Activated T-cell treated with anti-CD3 and anti-CD28 coated beads for 24 hours (primary cell): ENCODE measurements at regions not wholly inside any gene's neighbourhood (a gene's known extent, or its start where the extent isn't known, plus 50 kb on each side); places are given as distances from the start of the nearest gene placed in this dataset.
"Not testable (repeated sequence)": the region's sequence is repeated elsewhere in the genome, so short reads cannot be mapped to it uniquely, and the experiment has no call there.

Source experiments
- DNase-seq: peaks from one replicate; pipeline ENCODE4 v3.0.0-alpha.2; 2020; ENCODE audit warnings: low read depth

DNA sequence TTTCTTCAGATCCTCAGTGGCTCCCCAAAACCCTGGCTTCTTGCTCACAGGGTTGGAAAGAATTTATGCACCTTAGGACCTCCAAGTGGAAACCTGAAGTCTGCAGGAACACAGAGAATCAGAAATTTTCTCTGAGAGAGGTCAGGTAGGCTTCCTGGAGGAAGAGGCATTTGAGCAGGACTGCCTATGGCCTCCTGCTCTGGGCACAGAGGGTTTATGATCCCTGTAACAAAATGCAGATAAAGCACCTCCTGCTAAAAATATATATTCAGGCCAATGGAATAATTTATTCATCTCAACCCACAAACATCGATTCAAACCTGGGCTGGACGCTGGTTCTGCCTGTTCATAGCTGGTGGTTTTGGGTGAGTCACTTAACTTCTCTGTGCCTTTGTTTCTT, 68.1 kb upstream of the FGF3 start:
- no peak for DNase-seq

- no peak for DNase-seq
Measured at GRCh38 chr11:69887841-69888427, 68.7 kb upstream of the FGF3 start.

DNA sequence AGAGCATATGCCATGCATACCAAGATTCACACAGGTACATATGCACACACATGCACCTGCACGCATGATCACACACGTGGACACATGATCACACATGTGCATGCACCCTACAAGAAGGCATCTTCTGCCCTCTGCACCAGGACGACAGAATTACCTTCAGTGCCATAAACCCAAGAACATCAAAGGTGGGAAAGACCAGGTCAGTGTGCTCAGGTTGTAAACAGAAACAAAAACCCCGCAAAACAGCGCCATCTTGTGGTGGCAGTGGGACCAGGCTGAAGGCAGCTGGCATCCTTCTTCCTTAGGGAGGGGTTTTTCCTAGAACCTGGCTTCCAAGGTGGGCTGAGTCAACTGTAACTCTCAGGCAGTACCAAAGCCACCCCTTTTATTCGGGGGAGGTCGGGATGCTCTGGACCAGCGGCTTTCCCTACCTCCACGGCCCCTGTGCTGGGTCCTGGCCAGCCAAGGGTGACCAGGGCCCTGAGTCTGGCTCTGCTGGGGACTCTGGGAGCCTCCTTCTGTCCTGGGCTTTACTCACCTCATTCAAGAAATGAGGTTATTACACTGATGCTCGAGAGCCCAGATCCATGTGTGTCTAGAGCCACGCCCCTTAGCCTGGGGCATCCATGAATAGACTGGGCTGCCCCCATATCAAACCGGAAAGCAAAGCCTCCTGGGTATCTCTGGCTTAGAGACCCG, 69.4 kb upstream of the FGF3 start:
- peak; percentile 45 for DNase-seq

DNA sequence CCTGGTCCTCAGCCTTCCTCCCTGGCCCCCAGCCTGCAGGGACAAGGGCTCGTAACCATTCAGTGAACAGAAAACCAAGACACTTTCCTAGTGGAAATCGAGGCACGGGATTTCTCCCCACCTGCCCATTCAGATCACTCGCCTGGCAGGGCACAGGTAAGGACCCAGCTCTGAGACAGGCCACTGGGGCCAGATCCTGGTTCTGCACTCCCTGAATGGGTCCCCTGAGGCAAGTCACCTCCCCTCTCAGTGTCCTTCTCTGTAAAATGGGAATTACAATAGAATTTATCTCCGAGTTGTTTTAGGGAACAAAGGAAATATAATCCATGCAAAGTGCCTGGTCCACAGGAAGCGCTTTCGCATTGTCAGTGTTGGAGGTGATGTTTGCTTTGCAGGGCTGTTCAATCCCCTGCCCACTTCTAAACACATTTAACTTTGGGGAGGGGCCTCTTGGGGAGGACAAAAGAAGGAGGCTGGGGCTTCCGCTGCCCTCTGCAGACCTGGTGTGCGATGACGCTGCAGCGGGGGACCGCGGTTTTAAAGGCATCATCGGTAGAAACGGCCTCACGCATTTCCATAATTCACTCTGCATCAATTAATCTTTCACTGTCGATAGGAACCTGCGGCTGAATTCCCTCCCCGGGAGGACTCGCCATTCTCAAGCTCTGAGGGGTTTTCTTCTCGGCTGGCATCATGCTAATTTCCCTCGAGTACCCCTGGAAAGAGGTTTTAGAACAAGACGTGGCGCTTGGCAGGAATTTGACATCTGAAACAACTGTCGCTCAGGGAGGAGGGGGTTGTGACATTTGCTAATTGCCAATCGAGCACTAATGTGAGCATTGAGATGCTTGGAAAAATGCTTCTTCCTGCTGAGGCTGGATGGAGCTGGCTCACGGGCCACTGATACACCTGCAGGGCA, 70.4 kb upstream of the FGF3 start:
- DNase-seq: no peak

GRCh38 chr11:69890476-69890875, 71.3 kb upstream of the FGF3 start:
- DNase-seq: no peak

DNA sequence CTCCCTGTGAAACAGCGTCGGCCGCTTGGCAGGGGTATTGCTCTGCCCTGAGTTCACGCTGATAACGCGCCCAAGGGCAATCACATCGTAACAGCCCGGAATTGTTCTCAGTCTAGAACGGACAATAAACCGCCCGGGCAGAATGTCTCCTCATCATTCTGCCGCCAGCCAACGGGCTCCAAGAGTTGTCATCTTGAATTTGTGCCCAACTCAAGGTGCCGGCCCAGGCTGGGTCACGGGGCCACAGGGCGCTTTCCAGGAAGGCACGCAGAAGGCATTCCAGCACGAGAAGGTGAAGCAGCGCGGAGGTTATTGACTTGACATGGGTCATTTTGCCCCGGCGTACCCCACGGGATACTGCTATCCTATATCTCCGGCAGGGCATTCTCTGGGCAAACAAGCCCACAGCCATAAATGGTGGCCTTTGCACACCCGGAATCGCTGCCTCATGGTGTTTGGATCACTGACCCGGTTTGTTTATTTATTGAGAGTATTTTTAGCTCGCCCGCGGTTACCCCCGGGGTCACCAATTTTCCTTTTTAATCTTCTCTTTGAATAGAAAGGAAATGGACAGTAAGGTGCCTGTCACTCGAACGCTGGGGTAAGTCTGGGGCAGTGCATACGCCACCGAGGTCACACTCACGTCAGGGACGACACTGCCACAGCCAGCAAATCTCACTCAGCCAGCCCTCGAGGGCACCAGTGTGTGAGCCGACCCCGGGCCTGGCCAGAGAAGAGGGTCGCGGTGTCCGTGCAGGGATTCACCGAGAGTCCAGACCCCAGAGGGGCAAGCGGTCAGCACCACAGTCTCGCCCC, 72.4 kb upstream of the FGF3 start:
- no peak for DNase-seq

DNA sequence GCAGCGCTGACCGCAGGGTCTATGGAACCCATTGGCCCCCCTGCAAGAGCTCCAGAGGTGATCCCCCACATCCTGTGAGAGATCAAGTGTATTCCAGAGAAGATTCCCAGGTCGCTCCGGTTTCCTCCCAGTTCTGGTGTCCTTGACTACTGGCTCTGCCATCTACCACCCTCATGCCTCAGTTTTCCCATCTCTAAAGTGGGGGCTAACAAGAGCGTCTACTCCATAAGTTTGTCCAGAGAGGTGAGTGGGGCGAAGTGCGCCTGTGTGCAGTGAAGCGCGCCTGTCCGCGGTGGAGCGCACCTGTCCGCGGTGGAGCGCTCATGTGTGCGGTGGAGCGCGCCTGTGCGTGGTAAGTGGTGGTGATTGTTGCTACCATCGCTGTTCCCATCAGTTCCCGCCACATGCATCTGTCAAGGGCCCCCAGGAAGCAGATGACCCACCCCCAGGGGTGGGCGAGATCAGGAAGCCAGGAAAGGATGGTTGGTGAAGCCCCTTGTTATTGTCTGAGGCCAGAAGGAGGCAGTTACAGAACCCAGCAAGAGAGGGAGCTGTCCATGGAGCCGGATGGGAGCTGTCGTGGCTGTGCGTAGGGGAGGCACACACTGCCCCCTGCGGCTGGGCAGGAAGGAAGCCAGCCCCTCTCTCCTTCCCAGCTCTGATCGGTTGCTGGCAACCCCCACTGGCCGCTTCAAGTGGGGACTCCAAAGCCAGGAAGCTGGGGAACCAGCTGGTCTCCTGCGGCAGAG, 73.2 kb upstream of the FGF3 start:
- no peak for DNase-seq

DNA sequence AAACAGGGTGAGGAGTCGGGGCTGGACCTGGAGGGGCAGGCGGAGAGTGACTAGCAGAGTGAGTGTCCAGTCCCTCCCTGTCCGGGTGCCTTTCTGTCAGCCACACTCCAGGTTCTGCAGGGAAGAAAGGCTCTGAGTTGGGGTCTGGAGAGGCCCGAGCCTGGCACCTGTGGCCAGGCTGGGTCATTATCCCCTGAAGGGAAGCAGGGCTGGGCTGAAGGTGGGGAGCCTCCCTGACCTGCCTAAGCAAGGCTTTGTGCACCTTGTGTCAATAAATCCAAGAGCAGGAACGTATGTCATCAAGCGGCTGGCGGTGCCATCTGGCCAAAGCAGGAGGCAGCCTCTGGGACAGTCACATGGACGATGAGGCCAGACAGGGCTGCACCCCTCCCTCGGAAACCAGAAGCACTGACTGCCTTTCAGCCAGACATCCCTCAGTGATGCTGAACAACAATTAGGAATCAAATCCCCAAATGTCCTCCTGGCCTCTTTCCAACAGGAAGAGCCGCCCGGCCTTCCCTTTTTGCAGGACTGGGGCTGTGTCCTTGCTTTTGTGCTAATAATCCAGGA, 73.9 kb upstream of the FGF3 start:
- DNase-seq: no peak

DNA sequence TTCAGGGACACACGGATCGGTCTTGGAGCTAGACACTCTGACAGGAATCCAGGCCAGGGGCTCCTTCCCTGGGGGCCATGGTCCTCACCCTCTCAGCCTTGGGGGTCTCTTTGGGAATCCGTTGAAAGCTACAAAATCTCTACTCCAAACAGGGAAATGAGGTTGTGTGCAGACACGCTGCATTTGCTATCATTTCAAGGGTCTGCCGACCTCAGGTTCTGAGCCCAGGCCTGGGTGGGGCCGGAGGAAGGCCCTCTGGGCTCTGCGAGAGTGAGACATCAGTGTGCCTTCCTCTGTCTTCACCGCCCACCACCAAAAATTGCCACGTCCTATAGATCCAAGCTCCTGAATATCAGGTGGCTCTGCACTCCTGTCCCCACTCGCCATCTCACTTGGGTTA, 74.4 kb upstream of the FGF3 start:
- no peak for DNase-seq

- DNase-seq: no peak
Measured at GRCh38 chr11:69894181-69894611, 75.0 kb upstream of the FGF3 start.

DNA sequence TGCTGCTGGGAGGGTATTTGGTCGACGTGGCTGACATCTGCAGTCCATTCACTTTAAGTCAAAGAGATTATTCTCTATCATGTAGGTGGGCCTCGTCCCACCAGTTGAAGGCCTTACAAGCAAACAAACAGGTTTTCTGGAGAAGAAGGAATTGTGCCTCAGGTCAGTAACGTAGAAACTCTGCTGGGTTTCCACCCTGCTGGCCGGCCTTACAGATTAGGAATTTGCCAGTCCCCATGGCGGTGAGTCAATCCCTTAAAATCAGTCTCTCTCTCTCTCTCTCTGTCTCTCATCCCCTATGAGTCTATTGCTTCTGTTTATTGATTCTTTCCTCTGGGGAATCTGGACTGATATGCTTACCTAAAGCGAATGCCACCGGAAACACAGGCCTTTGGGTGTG, 75.4 kb upstream of the FGF3 start:
- DNase-seq: no peak

DNA sequence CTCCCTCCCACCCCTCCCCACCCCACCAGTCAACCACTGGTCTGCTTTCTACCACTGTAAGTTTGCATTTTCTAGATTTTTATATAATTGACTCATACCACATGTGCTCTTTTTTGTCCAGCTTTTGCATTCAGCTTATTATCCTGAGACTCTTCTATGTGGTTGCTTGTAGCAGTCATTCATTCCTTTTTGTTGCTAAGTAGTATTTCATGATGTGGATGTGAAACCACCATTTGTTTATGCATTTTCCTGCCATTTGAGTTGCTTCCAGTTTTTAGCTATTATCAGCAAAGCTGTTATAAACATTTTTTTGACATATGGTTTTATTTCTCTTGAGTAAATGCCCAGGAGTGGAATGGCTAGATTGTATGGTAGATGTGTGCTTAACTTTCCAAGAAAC, 77.0 kb upstream of the FGF3 start:
- no peak for DNase-seq

DNA sequence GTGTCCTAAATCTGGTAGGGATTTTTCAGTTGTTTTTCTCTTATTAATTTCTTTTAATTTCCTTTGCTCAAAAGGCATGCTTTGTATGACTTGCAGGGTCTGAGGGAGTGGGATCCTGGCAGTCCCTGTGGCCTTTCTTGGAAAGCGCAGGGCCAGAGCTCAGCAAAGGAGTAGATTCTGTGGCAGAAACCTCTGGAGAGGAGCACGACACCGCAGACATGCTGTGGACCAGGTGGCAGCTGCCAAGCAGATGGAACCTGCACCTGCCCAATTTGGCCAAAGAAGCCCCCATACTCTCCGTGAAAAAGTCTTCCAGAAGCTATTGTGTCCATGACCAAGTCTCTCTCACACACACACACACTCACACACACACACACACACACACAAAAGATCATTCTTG, 78.9 kb upstream of the FGF3 start:
- DNase-seq: no peak

GRCh38 chr11:69899957-69900821, 81.0 kb upstream of the FGF3 start:
- no peak for DNase-seq

DNA sequence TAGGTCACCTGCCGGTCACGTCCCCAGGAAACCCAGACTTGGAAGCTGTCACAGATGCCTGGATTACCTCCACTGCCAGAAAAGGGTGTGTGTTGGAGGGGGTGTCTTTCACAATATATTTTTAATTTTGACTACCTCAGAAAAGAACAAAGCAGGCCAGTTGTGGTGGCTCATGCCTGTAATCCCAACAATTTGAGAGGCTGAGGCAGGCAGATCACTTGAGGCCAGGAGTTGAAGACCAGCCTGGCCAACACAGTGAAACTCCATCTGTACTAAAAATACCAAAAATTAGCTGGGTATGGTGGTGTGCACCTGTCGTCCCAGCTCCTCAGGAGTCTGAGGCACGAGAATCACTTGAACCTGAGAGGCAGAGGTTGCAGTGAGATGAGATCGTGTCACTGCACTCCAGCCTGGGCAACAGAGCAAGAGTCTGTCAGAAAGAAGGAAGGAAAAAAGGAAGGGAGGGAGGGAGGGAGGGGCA, 81.6 kb upstream of the FGF3 start:
- DNase-seq: not testable (repeated sequence)

GRCh38 chr11:69902337-69902736, 83.1 kb upstream of the FGF3 start:
- DNase-seq: no peak

DNA sequence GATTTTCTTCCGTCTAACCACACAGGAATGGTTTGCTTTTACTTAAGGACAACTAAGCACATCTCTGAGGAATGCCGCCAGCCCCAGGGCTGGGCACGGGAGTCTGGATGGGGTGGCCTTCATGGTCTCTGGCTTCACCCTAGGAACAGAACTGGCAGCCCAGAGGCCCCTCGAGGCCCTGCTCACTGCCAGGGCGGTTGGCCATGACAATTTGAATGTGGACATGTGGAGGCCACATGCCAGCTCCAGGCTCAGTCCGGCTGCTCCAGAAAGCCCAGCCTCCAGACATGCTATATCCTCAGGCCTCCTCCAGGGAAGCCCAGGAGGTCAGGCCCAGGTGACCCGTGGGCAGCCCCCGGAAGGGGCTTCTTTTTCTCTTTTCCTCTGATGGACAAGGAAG, 84.0 kb upstream of the FGF3 start:
- no peak for DNase-seq

DNA sequence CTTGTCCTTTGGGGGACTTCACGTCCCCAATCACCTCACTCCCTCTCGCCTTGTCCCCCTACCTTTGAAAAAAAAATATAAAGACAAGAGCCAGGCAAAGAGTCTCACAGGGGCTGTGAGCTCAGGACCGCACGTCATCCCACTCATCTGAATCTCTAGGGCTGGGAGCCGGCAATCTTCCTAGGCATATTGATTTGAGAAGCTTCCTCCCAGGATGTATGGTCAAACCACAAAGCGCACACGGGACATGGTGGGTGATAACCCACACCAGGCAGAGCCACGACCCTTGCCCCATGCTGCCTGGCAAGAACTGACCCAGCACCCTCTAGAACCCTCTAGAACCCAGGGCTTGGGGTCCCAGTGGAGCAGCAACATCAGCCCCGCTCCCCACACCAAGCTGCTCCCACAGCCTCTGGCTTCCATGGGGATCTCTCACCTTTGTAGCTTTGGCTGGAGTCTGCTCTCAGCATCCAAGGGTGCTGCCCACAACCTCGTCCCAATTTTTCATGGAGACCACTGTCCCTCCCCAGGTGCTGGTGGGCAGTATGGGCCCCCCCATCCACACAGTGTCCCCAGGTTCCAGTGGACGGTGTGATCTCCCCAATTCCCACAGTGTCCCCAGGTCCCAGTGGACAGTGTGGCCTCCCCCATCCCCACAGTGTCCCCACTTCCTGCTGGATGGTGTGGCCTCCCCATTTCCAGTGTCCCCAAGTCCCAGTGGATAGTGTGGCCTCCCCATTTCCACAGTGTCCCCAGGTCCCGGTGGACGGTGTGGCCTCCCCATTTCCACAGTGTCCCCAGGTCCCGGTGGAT, 85.2 kb upstream of the FGF3 start:
- no peak for DNase-seq

DNA sequence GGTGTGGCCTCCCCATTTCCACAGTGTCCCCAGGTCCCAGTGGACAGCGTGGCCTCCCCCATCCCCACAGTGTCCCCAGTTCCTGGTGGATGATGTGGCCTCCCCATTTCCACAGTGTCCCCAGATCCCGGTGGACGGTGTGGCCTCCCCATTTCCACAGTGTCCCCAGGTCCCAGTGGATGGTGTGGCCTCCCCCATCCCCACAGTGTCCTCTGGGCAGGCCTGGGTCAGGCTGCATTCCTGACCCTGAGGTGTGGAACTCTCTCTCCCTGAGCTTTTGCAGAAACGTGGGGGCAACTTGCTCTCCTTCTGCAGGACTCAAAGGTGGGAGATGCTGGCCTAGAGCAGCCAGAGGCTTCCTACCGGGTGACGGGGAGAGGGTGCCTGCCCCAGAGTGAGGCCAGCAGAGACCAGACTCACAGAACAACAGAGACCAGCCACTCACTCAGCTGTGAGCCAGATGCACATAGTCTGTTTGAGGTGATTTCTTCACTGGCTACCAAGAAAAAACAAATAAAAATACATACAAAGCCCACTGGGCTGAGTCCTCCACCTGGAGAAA, 85.8 kb upstream of the FGF3 start:
- DNase-seq: no peak
